H1 (cell line): ENCODE measurements at regions not wholly inside any gene's neighbourhood (a gene's known extent, or its start where the extent isn't known, plus 50 kb on each side); places are given as distances from the start of the nearest gene placed in this dataset.
A peak's percentile ranks its signal among the peaks of the same experiment; 100 is the strongest.

Experiments used
- CTCF ChIA-PET: fragments of 300-600 bp; sonication (Branson Sonifier 250); formaldehyde crosslinking; loops from one replicate; lab custom pipeline; 2021; ENCODE audit not compliant: partially characterized antibody; lab: Charles Lee
- POLR2A ChIA-PET: fragments of 300-600 bp; sonication (Branson Sonifier 250); formaldehyde crosslinking; loops from one replicate; lab custom pipeline; 2021; ENCODE audit warnings: inconsistent platforms; ENCODE audit not compliant: partially characterized antibody; lab: Charles Lee
- DNase-seq, 2 experiments: peaks; one replicate each; pipeline versions ENCODE4 v3.0.0 to v3.0.0-alpha.2; 2010 to 2022; ENCODE audit warnings: low spot score in 2 of 2, low read depth in 1 of 2, mixed read lengths in 1 of 2
- FAIRE-seq: peaks from 2 replicates; lab custom pipeline; 2011; peaks lifted over from hg19 to GRCh38; lab: Jason Lieb, UNC
- H2AFZ ChIP-seq: 2 replicates; pipeline ENCODE4 v1.8.1; 2012; ENCODE audit warnings: low read length, inconsistent platforms
- H2AK5ac ChIP-seq: 2 replicates; pipeline ENCODE4 v1.6.1; 2013; ENCODE audit warnings: low read depth, low read length
- H2BK120ac ChIP-seq: replicated peaks from 2 replicates; pipeline ENCODE3; 2013; ENCODE audit warnings: low read depth, low read length, inconsistent platforms
- H2BK12ac ChIP-seq: 2 replicates; pipeline ENCODE4 v1.6.1; 2013; ENCODE audit warnings: low read depth, low read length
- H2BK15ac ChIP-seq: 2 replicates; pipeline ENCODE4 v1.6.1; 2013; ENCODE audit warnings: low read length
- H2BK20ac ChIP-seq: 2 replicates; pipeline ENCODE4 v1.6.1; 2013; ENCODE audit warnings: low read length
- H2BK5ac ChIP-seq: 2 replicates; pipeline ENCODE4 v1.6.1; 2013; ENCODE audit warnings: low read depth, low read length
- H3K14ac ChIP-seq: 2 replicates; pipeline ENCODE4 v1.6.1; 2013; ENCODE audit warnings: inconsistent platforms; ENCODE audit not compliant: insufficient read length
- H3K18ac ChIP-seq: 2 replicates; pipeline ENCODE4 v1.6.1; 2013; ENCODE audit warnings: low read length; ENCODE audit errors: extremely low read depth
- H3K23ac ChIP-seq: 2 replicates; pipeline ENCODE4 v1.6.1; 2013; ENCODE audit warnings: inconsistent platforms; ENCODE audit not compliant: insufficient read length
- H3K23me2 ChIP-seq: 2 replicates; pipeline ENCODE4 v1.6.1; 2013; ENCODE audit warnings: low read depth, low read length
- H3K27ac ChIP-seq: 2 replicates; pipeline ENCODE4 v1.6.1; 2011; ENCODE audit warnings: low read depth, low read length, inconsistent platforms
- H3K27me3 ChIP-seq, 4 experiments: replicated peaks in 1 of 4; 1 replicate in 1 of 4; 2 replicates in 3 of 4; pipeline versions ENCODE4 v1.6.1 to v1.8.1; 2011 to 2013; ENCODE audit warnings: low read length in 3 of 4, mild to moderate bottlenecking in 3 of 4, inconsistent platforms in 2 of 4, mixed read lengths in 2 of 4, moderate library complexity in 1 of 4; ENCODE audit not compliant: control insufficient read depth in 3 of 4, insufficient read depth in 3 of 4; ENCODE audit errors: extremely low read depth in 1 of 4
- H3K36me3 ChIP-seq, 4 experiments: 2 replicates each; pipeline versions ENCODE4 v1.6.1 to v1.8.1; 2011 to 2013; ENCODE audit warnings: mild to moderate bottlenecking in 4 of 4, low read length in 3 of 4, moderate library complexity in 2 of 4, control low read depth in 1 of 4, inconsistent platforms in 1 of 4; ENCODE audit not compliant: insufficient read depth in 4 of 4, control insufficient read depth in 2 of 4
- H3K4ac ChIP-seq: replicated peaks from 2 replicates; pipeline ENCODE3; 2013; ENCODE audit warnings: low read length, low read depth, mixed read lengths, inconsistent platforms; ENCODE audit not compliant: insufficient read length
- H3K4me1 ChIP-seq, 4 experiments: replicated peaks in 1 of 4; 1 replicate in 1 of 4; 2 replicates in 3 of 4; pipeline versions ENCODE4 v1.6.1 to v1.8.1; 2011 to 2013; ENCODE audit warnings: low read length in 3 of 4, inconsistent platforms in 2 of 4, mixed read lengths in 1 of 4; ENCODE audit not compliant: insufficient read depth in 4 of 4, control insufficient read depth in 3 of 4
- H3K4me2 ChIP-seq, 2 experiments: 2 replicates each; pipeline versions ENCODE4 v1.6.1 to v1.8.1; 2011 to 2013; ENCODE audit warnings: low read depth in 2 of 2, low read length in 2 of 2, control low read depth in 1 of 2, inconsistent platforms in 1 of 2, mild to moderate bottlenecking in 1 of 2; ENCODE audit not compliant: insufficient read depth in 1 of 2
- H3K4me3 ChIP-seq, 4 experiments: fragments of 200-600, 300-600 bp in 1 of 4; sonication (generic), shearing (Covaris generic), sonication (Bioruptor Twin) in 1 of 4; 2 replicates each; pipeline versions ENCODE4 v1.5.1 to v1.8.1; 2011 to 2016; ENCODE audit warnings: low read length in 4 of 4, low read depth in 3 of 4, control low read depth in 2 of 4, inconsistent platforms in 2 of 4, mild to moderate bottlenecking in 2 of 4, mixed read lengths in 1 of 4, moderate library complexity in 1 of 4; ENCODE audit not compliant: insufficient read depth in 2 of 4; ENCODE audit errors: extremely low read depth in 1 of 4
- H3K56ac ChIP-seq: replicated peaks from 2 replicates; pipeline ENCODE3; 2013; ENCODE audit warnings: low read depth, mild to moderate bottlenecking, mixed read lengths, low read length, inconsistent platforms; ENCODE audit not compliant: insufficient read length
- H3K79me1 ChIP-seq: 2 replicates; pipeline ENCODE4 v1.6.1; 2013; ENCODE audit warnings: low read depth, low read length, control low read depth
- H3K79me2 ChIP-seq, 2 experiments: 2 replicates each; pipeline versions ENCODE4 v1.6.1 to v1.8.1; 2012 to 2013; ENCODE audit warnings: low read length in 2 of 2, mild to moderate bottlenecking in 2 of 2, inconsistent platforms in 1 of 2; ENCODE audit not compliant: insufficient read depth in 2 of 2, control insufficient read depth in 1 of 2
- H3K9ac ChIP-seq, 4 experiments: replicated peaks in 1 of 4; 1 replicate in 1 of 4; 2 replicates in 3 of 4; pipeline versions ENCODE4 v1.6.1 to v1.8.1; 2011 to 2013; ENCODE audit warnings: low read depth in 3 of 4, low read length in 3 of 4, control low read depth in 2 of 4, mild to moderate bottlenecking in 2 of 4, moderate library complexity in 2 of 4, inconsistent platforms in 1 of 4; ENCODE audit errors: extremely low read depth in 1 of 4
- H3K9me3 ChIP-seq, 2 experiments: 2 replicates each; pipeline versions ENCODE4 v1.6.1 to v1.8.1; 2012 to 2013; ENCODE audit warnings: mild to moderate bottlenecking in 2 of 2, moderate library complexity in 2 of 2, control low read depth in 1 of 2, inconsistent platforms in 1 of 2, low read depth in 1 of 2, low read length in 1 of 2, mixed read lengths in 1 of 2; ENCODE audit not compliant: insufficient read depth in 2 of 2
- H4K20me1 ChIP-seq, 2 experiments: replicated peaks in 1 of 2; 2 replicates each; pipeline versions ENCODE3 to v1.8.1; 2011 to 2013; ENCODE audit warnings: inconsistent platforms in 2 of 2, low read length in 2 of 2, mild to moderate bottlenecking in 1 of 2; ENCODE audit not compliant: insufficient read depth in 2 of 2, control insufficient read depth in 1 of 2
- H4K5ac ChIP-seq: 2 replicates; pipeline ENCODE4 v1.6.1; 2013; ENCODE audit warnings: low read length, low read depth, mixed read lengths, inconsistent platforms; ENCODE audit not compliant: insufficient read length
- H4K8ac ChIP-seq: 2 replicates; pipeline ENCODE4 v1.8.0; 2013; ENCODE audit warnings: mild to moderate bottlenecking, moderate library complexity, low read length, inconsistent platforms; ENCODE audit not compliant: insufficient read depth; ENCODE audit errors: extremely low read depth
- H4K91ac ChIP-seq: replicated peaks from 2 replicates; pipeline ENCODE3; 2013; ENCODE audit warnings: low read length, mixed read lengths, inconsistent platforms; ENCODE audit not compliant: insufficient read length
- CBX8 ChIP-seq: fragments of 300-800, 300-1000 bp; sonication (generic); IDR thresholded peaks from 2 replicates; pipeline ENCODE4 v1.7.1; 2016; ENCODE audit warnings: low read depth, low read length, borderline replicate concordance
- CTCF ChIP-seq, 3 experiments: IDR thresholded peaks; 1 replicate in 2 of 3; 2 replicates in 1 of 3; pipeline versions ENCODE4 v1.5.1 to v1.6.1; 2011; ENCODE audit warnings: low read length in 3 of 3, mild to moderate bottlenecking in 3 of 3, inconsistent platforms in 2 of 3, low read depth in 1 of 3, moderate library complexity in 1 of 3; ENCODE audit not compliant: insufficient read depth in 1 of 3; ENCODE audit errors: control extremely low read depth in 1 of 3
- E2F6 ChIP-seq: IDR thresholded peaks from 2 replicates; pipeline ENCODE4 v1.6.1; 2012; ENCODE audit warnings: inconsistent platforms
- EP300 ChIP-seq, 2 experiments: IDR thresholded peaks; 1 replicate in 1 of 2; 2 replicates in 1 of 2; pipeline ENCODE4 v1.6.1; 2011 to 2012; ENCODE audit warnings: low read depth in 2 of 2, low read length in 2 of 2, mild to moderate bottlenecking in 2 of 2, borderline replicate concordance in 1 of 2, inconsistent platforms in 1 of 2, moderate library complexity in 1 of 2
- HDAC6 ChIP-seq: IDR thresholded peaks from one replicate; pipeline ENCODE4 v1.7.1; 2012; ENCODE audit warnings: low read depth, mild to moderate bottlenecking, inconsistent platforms, low read length, moderate library complexity
- KDM1A ChIP-seq: fragments of 200-600, 300-600 bp; sonication (generic); IDR thresholded peaks from 2 replicates; pipeline ENCODE4 v1.7.1; 2016; ENCODE audit warnings: mild to moderate bottlenecking, low read length, borderline replicate concordance
- NRF1 ChIP-seq: IDR thresholded peaks from 2 replicates; pipeline ENCODE4 v1.6.1; 2011; ENCODE audit warnings: mild to moderate bottlenecking, low read depth, low read length, improper control_type of control experiment
- POLR2A ChIP-seq, 2 experiments: IDR thresholded peaks; 1 replicate in 1 of 2; 2 replicates in 1 of 2; pipeline ENCODE4 v1.6.1; 2011; ENCODE audit warnings: low read depth in 2 of 2, low read length in 2 of 2, mild to moderate bottlenecking in 2 of 2; ENCODE audit errors: control extremely low read depth in 1 of 2
- POU5F1 ChIP-seq: IDR thresholded peaks from 2 replicates; pipeline ENCODE4 v1.6.1; 2011; ENCODE audit warnings: low read depth, mild to moderate bottlenecking, low read length, moderate library complexity
- SIRT6 ChIP-seq: IDR thresholded peaks from one replicate; pipeline ENCODE4 v1.7.1; 2012; ENCODE audit warnings: low read length, inconsistent platforms
- SP4 ChIP-seq: IDR thresholded peaks from 2 replicates; pipeline ENCODE4 v1.6.1; 2012; ENCODE audit warnings: low read length, inconsistent platforms
- SRF ChIP-seq: IDR thresholded peaks from 2 replicates; pipeline ENCODE4 v1.6.1; 2011; ENCODE audit warnings: mild to moderate bottlenecking, low read depth, low read length, moderate library complexity
- WGBS, 2 experiments: shearing (Covaris generic) in 1 of 2; methylation state at CpG; one replicate each; pipeline versions ENCODE4 v1.1.6 to v1.1.7; 2013 to 2015; ENCODE audit warnings: low lambda C conversion rate in 2 of 2, mixed read lengths in 2 of 2, inconsistent platforms in 1 of 2, low coverage in 1 of 2, missing lambda C conversion rate in 1 of 2; ENCODE audit not compliant: insufficient replicate concordance in 2 of 2, insufficient coverage in 1 of 2, insufficient read length in 1 of 2; ENCODE audit errors: extremely low coverage in 1 of 2, missing lambda C conversion rate in 1 of 2; 5-methylcytosine and 5-hydroxymethylcytosine counted together

- Histone ChIP-seq H2BK5ac (no peak overlapping the region), H3K36me3 (no peaks in the 10 kb centered on the region), H3K79me2 (no peaks in the 10 kb centered on the region), H3K14ac (no peak overlapping the region), H3K79me1 (no peaks in the 10 kb centered on the region), H4K91ac (no peak overlapping the region), H2BK20ac (no peak overlapping the region), H3K9ac (no peak overlapping the region), H2AK5ac (no peak overlapping the region), H4K5ac (no peak overlapping the region), H2BK15ac (no peak overlapping the region), H3K4me2 (no peak overlapping the region), H3K4me1 (no peaks in the 10 kb centered on the region), H4K8ac (no peak overlapping the region), H3K18ac (no peak overlapping the region), H3K4ac (no peak overlapping the region), H3K23ac (no peak overlapping the region), H3K4me3 (no peak overlapping the region), H2AFZ (no peak overlapping the region), H2BK12ac (no peak overlapping the region), H3K56ac (no peak overlapping the region), H2BK120ac (peak overlapping the region; percentile 22), H3K27me3 (no peaks in the 10 kb centered on the region), H4K20me1 (no peaks in the 10 kb centered on the region), H3K23me2 (no peaks in the 10 kb centered on the region), H3K27ac (no peak overlapping the region), H3K9me3 (no peaks in the 10 kb centered on the region)
- DNase-seq (no peak), FAIRE-seq (no peak)
- CTCF ChIA-PET = interaction anchor here (0.7 kb wide), 1 partner anchor 477 kb away, joined by 3 read pairs; no protein-coding TSS in a partner anchor
- 91% methylated on average over 7 of the region's 7 CpGs; no CpG with 5 or more reads in 1 of the 2 experiments for WGBS, 2 experiments
- POLR2A ChIA-PET = no interaction called here
- TF ChIP-seq NRF1 (no peak), CBX8 (no peak), POLR2A (IDR thresholded peaks at IDR 0.05; ENCODE audit: control extremely low read depth in 1 of 2, low read depth in 2 of 2, low read length in 2 of 2) (no peak), POU5F1 (no peak), KDM1A (no peak), SIRT6 (no peak), EP300 (IDR thresholded peaks at IDR 0.05; ENCODE audit: borderline replicate concordance in 1 of 2, low read depth in 2 of 2, low read length in 2 of 2) (no peak), HDAC6 (no peak), CTCF (IDR thresholded peaks at IDR 0.05; ENCODE audit: control extremely low read depth in 1 of 3, insufficient read depth in 1 of 3, low read depth in 1 of 3, low read length in 3 of 3) (no peak), E2F6 (no peak), SRF (no peak), SP4 (no peak)
Measured at GRCh38 chrX:6768881-6769280, 234.0 kb upstream of the VCX3A start.
